SK-N-SH treated with all-trans-retinoic acid at 6 μM for 48 hours (cell line): ENCODE measurements at regions not wholly inside any gene's neighbourhood (a gene's known extent, or its start where the extent isn't known, plus 50 kb on each side); places are given as distances from the start of the nearest gene placed in this dataset.
"Not testable (repeated sequence)": the region's sequence is repeated elsewhere in the genome, so short reads cannot be mapped to it uniquely, and the experiment has no call there.

Experiments used
- BACH2 ChIP-seq: fragments of 250-450 bp; sonication (Bioruptor Pico); IDR thresholded peaks from 2 replicates; pipeline ENCODE4 v1.9.0; 2021; ENCODE audit warnings: mild to moderate bottlenecking, borderline replicate concordance
- CREB5 ChIP-seq: fragments of 250-450 bp; sonication (Bioruptor Pico); IDR thresholded peaks from 2 replicates; pipeline ENCODE4 v1.5.1; 2020; ENCODE audit warnings: low read depth, mild to moderate bottlenecking, moderate library complexity
- RARB ChIP-seq: fragments of 250-450 bp; sonication (Bioruptor Pico); IDR thresholded peaks from 2 replicates; pipeline ENCODE4 v1.8.0; 2021; ENCODE audit warnings: mild to moderate bottlenecking, moderate library complexity
- ZFP3 ChIP-seq: fragments of 250-450 bp; sonication (Bioruptor Pico); IDR thresholded peaks from 2 replicates; pipeline ENCODE4 v1.5.0; 2020; ENCODE audit warnings: mild to moderate bottlenecking, moderate library complexity

GRCh38 chr3:195658381-195659135, 62.2 kb upstream of the MUC20 start:
- TF ChIP-seq ZFP3; RARB; BACH2; CREB5 (CRISPR knock-in tag): not testable (repeated sequence)
